SK-N-SH treated with all-trans-retinoic acid at 6 μM for 48 hours (cell line): ENCODE measurements at regions not wholly inside any gene's neighbourhood (a gene's known extent, or its start where the extent isn't known, plus 50 kb on each side); places are given as distances from the start of the nearest gene placed in this dataset.

Source experiments
- ARNTL ChIP-seq: fragments of 450-650 bp; formaldehyde crosslinking; IDR thresholded peaks from 2 replicates; pipeline ENCODE4 v1.5.0; 2020; ENCODE audit warnings: low read depth, mild to moderate bottlenecking, moderate library complexity, borderline replicate concordance
- BACH2 ChIP-seq: fragments of 250-450 bp; sonication (Bioruptor Pico); IDR thresholded peaks from 2 replicates; pipeline ENCODE4 v1.9.0; 2021; ENCODE audit warnings: mild to moderate bottlenecking, borderline replicate concordance
- ESRRG ChIP-seq: fragments of 250-450 bp; sonication (Bioruptor Pico); IDR thresholded peaks from 2 replicates; pipeline ENCODE4 v1.6.1; 2021; ENCODE audit warnings: mild to moderate bottlenecking
- GLIS3 ChIP-seq: fragments of 250-450 bp; sonication (Bioruptor Pico); IDR thresholded peaks from 2 replicates; pipeline ENCODE4 v1.5.0; 2020; ENCODE audit warnings: mild to moderate bottlenecking, moderate library complexity
- OSR1 ChIP-seq: fragments of 250-450 bp; sonication (Bioruptor Pico); IDR thresholded peaks from 2 replicates; pipeline ENCODE4 v1.8.0; 2022; ENCODE audit warnings: moderate library complexity, mild to moderate bottlenecking, inconsistent platforms
- RARB ChIP-seq: fragments of 250-450 bp; sonication (Bioruptor Pico); IDR thresholded peaks from 2 replicates; pipeline ENCODE4 v1.8.0; 2021; ENCODE audit warnings: mild to moderate bottlenecking, moderate library complexity
- ZC3H10 ChIP-seq: fragments of 250-450 bp; sonication (Bioruptor Pico); IDR thresholded peaks from 2 replicates; pipeline ENCODE4 v1.5.1; 2021; ENCODE audit warnings: mild to moderate bottlenecking, moderate library complexity
- ZFP3 ChIP-seq: fragments of 250-450 bp; sonication (Bioruptor Pico); IDR thresholded peaks from 2 replicates; pipeline ENCODE4 v1.5.0; 2020; ENCODE audit warnings: mild to moderate bottlenecking, moderate library complexity
- ZFP30 ChIP-seq: fragments of 450-650 bp; formaldehyde crosslinking; IDR thresholded peaks from 2 replicates; pipeline ENCODE4 v1.5.0; 2022; ENCODE audit warnings: mild to moderate bottlenecking, moderate library complexity
- ZNF565 ChIP-seq: fragments of 450-650 bp; formaldehyde crosslinking; conservative IDR thresholded peaks from 2 replicates; pipeline ENCODE4 v1.5.0; 2020; ENCODE audit warnings: low read depth, mild to moderate bottlenecking, moderate library complexity
- TF ChIP-seq, protein P1 (sequence below): fragments of 250-450 bp; sonication (Bioruptor Pico); IDR thresholded peaks from 2 replicates; pipeline ENCODE4 v1.5.1; 2020; ENCODE audit warnings: low read depth, mild to moderate bottlenecking, moderate library complexity
- TF ChIP-seq, protein P2 (sequence below): fragments of 250-450 bp; sonication (Bioruptor Pico); IDR thresholded peaks from 2 replicates; pipeline ENCODE4 v1.5.1; 2021; ENCODE audit warnings: mild to moderate bottlenecking, moderate library complexity
- TF ChIP-seq, protein P3 (sequence below): fragments of 250-450 bp; sonication (Bioruptor Pico); IDR thresholded peaks from 2 replicates; pipeline ENCODE4 v1.8.0; 2020; ENCODE audit warnings: mild to moderate bottlenecking, moderate library complexity, borderline replicate concordance

DNA sequence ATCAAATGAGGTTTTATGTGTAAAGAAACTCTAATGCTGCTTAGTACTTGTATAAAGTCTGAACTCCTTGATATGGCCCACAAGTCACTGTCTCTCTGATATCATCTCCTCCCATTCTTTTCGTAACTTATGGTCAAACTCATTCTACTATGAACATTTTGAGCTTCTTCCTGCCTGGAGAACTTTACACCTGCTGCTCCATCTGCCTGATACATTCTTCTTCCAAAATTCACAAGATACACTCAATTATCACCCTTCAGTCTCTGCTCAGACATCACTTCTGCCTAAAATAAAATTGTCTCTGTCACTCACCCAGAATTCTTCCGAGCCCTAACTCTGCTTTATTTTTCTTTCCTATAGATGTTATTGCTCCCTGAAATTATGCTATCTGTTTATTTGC lies 192.8 kb upstream of the LYPLAL1 start:
- TF ChIP-seq, protein P1, sequence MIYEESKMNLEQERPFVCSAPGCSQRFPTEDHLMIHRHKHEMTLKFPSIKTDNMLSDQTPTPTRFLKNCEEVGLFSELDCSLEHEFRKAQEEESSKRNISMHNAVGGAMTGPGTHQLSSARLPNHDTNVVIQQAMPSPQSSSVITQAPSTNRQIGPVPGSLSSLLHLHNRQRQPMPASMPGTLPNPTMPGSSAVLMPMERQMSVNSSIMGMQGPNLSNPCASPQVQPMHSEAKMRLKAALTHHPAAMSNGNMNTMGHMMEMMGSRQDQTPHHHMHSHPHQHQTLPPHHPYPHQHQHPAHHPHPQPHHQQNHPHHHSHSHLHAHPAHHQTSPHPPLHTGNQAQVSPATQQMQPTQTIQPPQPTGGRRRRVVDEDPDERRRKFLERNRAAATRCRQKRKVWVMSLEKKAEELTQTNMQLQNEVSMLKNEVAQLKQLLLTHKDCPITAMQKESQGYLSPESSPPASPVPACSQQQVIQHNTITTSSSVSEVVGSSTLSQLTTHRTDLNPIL (CRISPR knock-in tag) = no peak
- no peak for TF ChIP-seq GLIS3
- no peak for TF ChIP-seq ZNF565 (CRISPR knock-in tag)
- TF ChIP-seq, protein P2, sequence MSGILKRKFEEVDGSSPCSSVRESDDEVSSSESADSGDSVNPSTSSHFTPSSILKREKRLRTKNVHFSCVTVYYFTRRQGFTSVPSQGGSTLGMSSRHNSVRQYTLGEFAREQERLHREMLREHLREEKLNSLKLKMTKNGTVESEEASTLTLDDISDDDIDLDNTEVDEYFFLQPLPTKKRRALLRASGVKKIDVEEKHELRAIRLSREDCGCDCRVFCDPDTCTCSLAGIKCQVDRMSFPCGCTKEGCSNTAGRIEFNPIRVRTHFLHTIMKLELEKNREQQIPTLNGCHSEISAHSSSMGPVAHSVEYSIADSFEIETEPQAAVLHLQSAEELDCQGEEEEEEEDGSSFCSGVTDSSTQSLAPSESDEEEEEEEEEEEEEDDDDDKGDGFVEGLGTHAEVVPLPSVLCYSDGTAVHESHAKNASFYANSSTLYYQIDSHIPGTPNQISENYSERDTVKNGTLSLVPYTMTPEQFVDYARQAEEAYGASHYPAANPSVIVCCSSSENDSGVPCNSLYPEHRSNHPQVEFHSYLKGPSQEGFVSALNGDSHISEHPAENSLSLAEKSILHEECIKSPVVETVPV (CRISPR knock-in tag) = no peak
- no peak for TF ChIP-seq OSR1 (CRISPR knock-in tag)
- TF ChIP-seq ZFP30 = no peak
- TF ChIP-seq ZFP3 (CRISPR knock-in tag) = no peak
- TF ChIP-seq ARNTL (CRISPR knock-in tag) = no peak
- TF ChIP-seq ZC3H10 (CRISPR knock-in tag) = no peak
- no peak for TF ChIP-seq RARB (CRISPR knock-in tag)
- TF ChIP-seq BACH2 (CRISPR knock-in tag) = no peak
- TF ChIP-seq, protein P3, sequence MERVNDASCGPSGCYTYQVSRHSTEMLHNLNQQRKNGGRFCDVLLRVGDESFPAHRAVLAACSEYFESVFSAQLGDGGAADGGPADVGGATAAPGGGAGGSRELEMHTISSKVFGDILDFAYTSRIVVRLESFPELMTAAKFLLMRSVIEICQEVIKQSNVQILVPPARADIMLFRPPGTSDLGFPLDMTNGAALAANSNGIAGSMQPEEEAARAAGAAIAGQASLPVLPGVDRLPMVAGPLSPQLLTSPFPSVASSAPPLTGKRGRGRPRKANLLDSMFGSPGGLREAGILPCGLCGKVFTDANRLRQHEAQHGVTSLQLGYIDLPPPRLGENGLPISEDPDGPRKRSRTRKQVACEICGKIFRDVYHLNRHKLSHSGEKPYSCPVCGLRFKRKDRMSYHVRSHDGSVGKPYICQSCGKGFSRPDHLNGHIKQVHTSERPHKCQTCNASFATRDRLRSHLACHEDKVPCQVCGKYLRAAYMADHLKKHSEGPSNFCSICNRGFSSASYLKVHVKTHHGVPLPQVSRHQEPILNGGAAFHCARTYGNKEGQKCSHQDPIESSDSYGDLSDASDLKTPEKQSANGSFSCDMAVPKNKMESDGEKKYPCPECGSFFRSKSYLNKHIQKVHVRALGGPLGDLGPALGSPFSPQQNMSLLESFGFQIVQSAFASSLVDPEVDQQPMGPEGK (CRISPR knock-in tag) = no peak
- TF ChIP-seq ESRRG (CRISPR knock-in tag) = no peak
